Keratinocyte (primary cell): ENCODE measurements at regions not wholly inside any gene's neighbourhood (a gene's known extent, or its start where the extent isn't known, plus 50 kb on each side); places are given as distances from the start of the nearest gene placed in this dataset.
"Not testable (repeated sequence)": the region's sequence is repeated elsewhere in the genome, so short reads cannot be mapped to it uniquely, and the experiment has no call there.

Source experiments
- EZH2 ChIP-seq: IDR thresholded peaks from one replicate; pipeline ENCODE4 v1.6.1; 2012; ENCODE audit warnings: inconsistent platforms, mild to moderate bottlenecking, low read length, moderate library complexity
- TF ChIP-seq, protein P1 (sequence below), 3 experiments: IDR thresholded peaks in 1 of 3; conservative IDR thresholded peaks in 1 of 3; optimal IDR thresholded peaks in 1 of 3; 2 replicates in 2 of 3; 3 replicates in 1 of 3; pipeline versions ENCODE3 to v1.5.1; 2011; ENCODE audit warnings: low read length in 3 of 3, mild to moderate bottlenecking in 3 of 3, moderate library complexity in 2 of 3, control low read depth in 1 of 3, inconsistent platforms in 1 of 3; ENCODE audit not compliant: insufficient read depth in 2 of 3; ENCODE audit errors: extremely low read depth in 1 of 3

DNA sequence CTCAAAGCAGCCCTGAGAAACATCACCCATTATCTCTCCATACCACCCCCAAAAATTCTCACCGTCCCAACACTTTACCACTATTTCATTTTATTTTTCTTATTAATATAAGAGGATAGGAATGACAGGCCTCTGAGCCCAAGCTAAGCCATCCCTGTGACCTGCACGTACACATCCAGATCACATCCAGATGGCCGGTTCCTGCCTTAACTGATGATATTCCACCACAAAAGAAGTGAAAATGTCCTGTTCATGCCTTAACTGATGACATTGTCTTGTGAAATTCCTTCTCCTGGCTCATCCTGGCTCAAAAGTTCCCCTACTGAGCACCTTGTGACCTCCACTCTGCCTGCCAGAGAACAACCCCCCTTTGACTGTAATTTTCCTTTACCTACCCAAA lies 1802.9 kb upstream of the PCDH20 start:
- TF ChIP-seq, protein P1, sequence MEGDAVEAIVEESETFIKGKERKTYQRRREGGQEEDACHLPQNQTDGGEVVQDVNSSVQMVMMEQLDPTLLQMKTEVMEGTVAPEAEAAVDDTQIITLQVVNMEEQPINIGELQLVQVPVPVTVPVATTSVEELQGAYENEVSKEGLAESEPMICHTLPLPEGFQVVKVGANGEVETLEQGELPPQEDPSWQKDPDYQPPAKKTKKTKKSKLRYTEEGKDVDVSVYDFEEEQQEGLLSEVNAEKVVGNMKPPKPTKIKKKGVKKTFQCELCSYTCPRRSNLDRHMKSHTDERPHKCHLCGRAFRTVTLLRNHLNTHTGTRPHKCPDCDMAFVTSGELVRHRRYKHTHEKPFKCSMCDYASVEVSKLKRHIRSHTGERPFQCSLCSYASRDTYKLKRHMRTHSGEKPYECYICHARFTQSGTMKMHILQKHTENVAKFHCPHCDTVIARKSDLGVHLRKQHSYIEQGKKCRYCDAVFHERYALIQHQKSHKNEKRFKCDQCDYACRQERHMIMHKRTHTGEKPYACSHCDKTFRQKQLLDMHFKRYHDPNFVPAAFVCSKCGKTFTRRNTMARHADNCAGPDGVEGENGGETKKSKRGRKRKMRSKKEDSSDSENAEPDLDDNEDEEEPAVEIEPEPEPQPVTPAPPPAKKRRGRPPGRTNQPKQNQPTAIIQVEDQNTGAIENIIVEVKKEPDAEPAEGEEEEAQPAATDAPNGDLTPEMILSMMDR (optimal IDR thresholded peaks at IDR 0.05 in 1 of 3, IDR thresholded peaks at IDR 0.05 in 1 of 3, conservative IDR thresholded peaks at IDR 0.05 in 1 of 3; ENCODE audit: extremely low read depth in 1 of 3, insufficient read depth in 2 of 3, low read length in 3 of 3), result not testable (repeated sequence)
- not testable (repeated sequence) for TF ChIP-seq EZH2
